ENCODE measurements at regions not wholly inside any gene's neighbourhood (a gene's known extent, or its start where the extent isn't known, plus 50 kb on each side); places are given as distances from the start of the nearest gene placed in this dataset.

- DNase-seq: no peak
Measured at GRCh38 chr9:20037699-20038098, 248.9 kb upstream of the SLC24A2 start.

DNA sequence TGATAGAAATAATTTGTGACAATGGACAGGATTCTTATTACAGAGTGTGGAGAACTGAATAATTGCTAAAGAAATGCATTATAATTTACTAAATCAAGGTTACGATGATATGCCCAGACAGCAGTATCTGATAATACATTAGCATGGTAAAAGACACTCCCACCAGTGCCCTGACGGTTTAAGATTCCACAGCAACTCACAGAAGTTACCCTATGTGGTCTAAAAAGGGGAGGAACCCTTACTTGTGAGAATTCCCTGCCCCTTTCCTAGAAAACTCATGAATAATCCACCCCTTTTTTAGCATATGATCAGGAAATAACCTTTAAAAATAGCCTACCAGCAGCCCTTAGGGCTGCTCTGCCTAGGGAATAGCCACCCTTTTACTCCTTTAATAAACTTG, 244.7 kb upstream of the SLC24A2 start:
- no peak for DNase-seq

DNA sequence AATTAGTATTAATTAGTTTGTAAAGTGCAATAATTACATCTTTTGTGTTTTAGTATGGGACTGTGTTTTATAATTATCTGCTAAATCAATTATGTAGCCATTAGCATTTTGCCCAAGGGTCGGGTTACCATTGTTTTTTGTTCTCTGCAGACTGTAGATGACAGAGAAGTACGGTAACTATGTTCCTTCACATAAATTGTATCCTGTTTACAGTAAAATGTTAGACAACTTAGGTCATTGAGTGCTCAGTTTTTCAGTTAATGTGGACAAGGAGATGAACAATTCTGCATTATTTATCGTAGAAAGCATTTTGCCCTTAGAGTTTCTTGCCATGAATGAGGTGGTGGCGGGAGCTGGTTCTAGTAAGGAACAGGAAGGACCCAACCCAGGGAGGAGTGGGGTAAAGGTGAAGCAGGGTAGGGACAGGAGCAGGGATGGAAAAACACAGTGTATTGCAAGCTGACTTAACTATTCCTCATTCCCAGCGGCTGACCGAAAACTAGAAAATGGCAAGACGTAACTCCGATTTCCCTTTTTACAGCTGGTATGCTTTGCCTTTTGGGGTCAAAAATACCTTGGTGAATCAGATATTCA, 243.7 kb upstream of the SLC24A2 start:
- no peak for DNase-seq

DNA sequence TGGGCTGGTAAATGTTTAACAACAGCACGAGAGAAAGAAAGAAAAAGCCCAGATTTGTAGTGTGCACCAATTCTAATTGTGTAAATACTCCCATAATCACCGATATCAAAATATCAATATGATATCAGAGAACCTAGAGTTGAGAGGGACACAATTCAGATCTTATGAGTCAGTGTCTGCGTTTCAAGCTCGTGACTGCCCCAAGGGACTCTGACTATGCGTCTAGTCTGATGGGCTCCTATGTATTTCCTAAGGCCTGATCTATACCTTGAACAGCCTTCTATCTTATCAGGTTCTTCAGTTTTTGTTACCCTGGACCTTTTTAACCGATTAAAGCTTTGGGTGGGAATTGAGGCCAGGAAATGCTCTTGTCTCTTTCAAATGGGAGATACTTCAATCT, 243.0 kb upstream of the SLC24A2 start:
- DNase-seq: no peak

DNA sequence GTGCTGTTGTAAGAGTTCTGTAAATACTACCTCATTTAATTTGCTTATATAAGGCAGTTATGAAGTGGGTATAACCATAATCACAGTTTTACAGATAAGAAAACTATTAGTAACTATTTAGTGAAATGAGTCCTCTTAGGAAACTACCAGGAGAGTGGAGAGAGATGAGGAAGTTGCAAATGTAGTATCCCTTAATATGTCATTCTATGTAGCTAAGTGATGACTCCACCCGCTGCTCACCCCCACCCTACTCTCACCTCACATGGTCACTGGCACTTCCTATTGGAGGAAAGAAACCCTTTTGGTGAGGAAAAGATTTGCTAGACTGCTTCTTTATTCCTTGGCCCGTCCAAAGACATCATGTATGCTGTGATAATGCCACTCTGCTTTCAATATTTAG, 241.8 kb upstream of the SLC24A2 start:
- no peak for DNase-seq

GRCh38 chr9:20030221-20030620, 241.4 kb upstream of the SLC24A2 start:
- no peak for DNase-seq

DNA sequence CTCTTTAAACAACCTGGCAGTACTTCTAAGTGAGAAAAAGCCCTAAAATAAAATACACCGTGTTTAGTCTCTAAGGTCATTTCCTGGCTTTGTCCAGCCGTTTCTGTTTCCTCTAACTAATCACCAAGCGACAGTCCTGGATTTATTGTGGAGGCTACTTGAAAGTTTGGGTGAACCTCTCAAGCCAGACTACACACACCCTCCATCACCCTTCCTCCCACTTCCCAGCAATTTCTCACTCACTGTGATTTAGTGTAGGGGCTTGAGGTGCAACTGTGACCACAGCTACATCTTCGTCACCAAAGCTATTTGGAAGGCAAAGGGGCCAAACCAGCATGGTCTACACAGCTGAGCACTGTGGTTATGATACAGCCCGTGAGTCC, 240.0 kb upstream of the SLC24A2 start:
- no peak for DNase-seq

- no peak for DNase-seq
Measured at GRCh38 chr9:20028192-20028848, 239.5 kb upstream of the SLC24A2 start.

GRCh38 chr9:20023961-20024571, 235.2 kb upstream of the SLC24A2 start:
- no peak for DNase-seq

- no peak for DNase-seq
Measured at GRCh38 chr9:20023210-20023905, 234.5 kb upstream of the SLC24A2 start.

DNA sequence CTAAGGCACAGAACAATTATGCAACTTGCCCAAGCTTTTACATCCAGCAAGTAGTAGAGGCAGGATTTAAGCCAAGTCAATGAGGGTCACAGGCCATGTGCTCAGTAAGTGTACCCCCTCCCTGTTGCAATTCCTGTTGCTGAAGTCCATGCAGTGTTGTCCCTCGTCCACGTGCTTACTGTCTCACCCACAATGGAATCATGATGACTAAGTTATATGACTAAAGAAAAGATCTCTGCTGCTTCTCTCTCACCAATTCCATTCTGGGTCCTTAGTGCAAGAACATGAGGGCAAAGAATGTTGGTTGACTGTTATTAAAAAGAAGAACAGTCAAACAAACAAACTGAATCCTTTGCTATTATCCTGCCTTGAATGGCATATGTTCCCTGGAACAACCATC, 233.6 kb upstream of the SLC24A2 start:
- DNase-seq: no peak

GRCh38 chr9:20016611-20017010, 227.8 kb upstream of the SLC24A2 start:
- DNase-seq: no peak

- DNase-seq: no peak
Measured at GRCh38 chr9:20015427-20015931, 226.6 kb upstream of the SLC24A2 start.

- DNase-seq: no peak
Measured at GRCh38 chr9:20014168-20014567, 225.3 kb upstream of the SLC24A2 start.

DNA sequence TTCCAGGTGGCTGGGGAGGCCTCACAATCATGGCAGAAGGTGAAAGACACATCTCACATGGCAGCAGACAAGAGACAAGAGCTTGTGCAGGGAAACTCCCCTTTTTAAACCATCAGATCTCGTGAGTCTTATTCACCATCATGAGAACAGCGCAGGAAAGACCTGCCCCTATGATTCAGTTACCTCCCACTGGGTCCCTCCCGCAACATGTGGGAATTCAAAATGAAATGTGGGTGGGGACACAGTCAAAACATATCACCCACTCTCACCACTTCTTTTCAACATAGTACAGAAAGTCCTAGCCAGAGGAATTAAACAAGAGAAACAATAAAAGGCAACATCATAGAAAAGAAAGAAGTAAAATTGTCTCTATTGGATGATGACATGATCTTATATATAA, 223.4 kb upstream of the SLC24A2 start:
- no peak for DNase-seq

GRCh38 chr9:20009606-20010005, 220.8 kb upstream of the SLC24A2 start:
- DNase-seq: no peak

GRCh38 chr9:20002011-20002410, 213.2 kb upstream of the SLC24A2 start:
- no peak for DNase-seq

DNA sequence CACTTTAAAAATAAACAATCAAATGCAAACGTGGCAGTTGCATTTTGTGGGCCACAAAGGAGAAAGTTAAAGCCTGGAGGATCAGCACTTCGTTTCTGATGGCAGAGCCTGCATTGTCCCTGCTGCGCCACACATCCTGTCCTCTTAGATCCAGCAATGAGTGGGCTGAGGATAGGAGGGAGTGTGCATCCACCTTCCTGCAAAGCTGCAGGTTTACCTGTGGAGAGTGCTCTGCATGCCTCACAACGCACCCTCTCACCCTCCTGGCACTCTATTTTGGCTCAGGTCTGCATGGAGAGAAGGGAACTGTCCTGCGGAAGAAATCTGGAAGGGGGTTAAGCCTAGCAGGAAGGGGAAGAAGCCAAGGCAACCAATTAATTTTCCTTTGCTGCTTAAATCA, 212.2 kb upstream of the SLC24A2 start:
- DNase-seq: no peak

GRCh38 chr9:19999491-20000057, 210.7 kb upstream of the SLC24A2 start:
- DNase-seq: no peak

DNA sequence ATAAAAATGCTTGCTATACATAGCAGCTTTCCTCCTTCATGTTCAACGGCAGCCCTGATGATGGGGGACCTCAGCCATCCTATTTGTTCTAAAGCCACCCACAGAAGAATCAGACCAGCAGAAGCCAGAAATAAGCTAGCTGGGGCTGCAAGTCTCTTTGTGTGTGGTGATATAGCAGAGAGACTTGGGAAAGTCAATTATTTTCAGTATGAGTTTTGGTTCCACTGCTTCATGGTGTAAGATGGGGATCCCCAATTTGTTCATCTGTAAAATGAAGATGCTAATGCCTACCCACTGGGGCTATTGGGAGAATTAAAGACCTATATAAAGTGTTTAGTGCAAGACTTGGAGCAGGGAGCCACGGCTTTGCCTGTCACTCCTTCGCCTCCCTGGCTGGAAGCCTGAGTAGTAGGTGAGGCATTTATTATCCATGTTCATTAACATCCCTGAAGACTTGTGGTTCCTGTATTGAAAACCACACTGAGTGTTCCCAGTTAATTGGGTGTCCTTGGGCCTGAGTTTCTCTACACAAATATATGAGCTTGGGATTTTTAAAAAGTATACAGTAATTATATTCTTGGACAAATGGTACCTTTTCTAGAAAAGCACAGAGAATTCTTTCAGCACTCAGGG, 210.1 kb upstream of the SLC24A2 start:
- DNase-seq: no peak

DNA sequence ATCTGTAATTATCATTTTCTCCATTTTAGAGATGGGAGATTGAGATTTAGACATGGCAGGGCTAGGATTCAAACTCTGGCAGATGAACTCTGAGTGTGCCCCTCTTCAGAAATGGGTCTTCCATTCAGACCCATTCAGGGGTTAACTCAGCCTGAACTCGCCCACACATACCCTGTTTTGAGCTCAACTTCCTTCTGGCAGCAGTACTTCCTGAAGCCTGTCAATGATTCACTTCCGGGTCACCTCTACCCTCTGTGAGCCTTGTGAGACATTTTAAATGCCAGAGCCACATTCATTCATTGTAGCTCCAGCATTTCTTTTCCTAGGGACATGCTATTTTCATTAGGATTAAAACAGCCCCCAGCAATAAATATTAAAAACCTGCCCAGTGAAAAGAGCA, 209.3 kb upstream of the SLC24A2 start:
- DNase-seq: no peak

- DNase-seq: no peak
Measured at GRCh38 chr9:19995619-19996018, 206.8 kb upstream of the SLC24A2 start.

GRCh38 chr9:19994296-19994695, 205.5 kb upstream of the SLC24A2 start:
- no peak for DNase-seq

Data from right hindlimb (tissue), 1 donor.